ENCODE measurements at regions not wholly inside any gene's neighbourhood (a gene's known extent, or its start where the extent isn't known, plus 50 kb on each side); places are given as distances from the start of the nearest gene placed in this dataset.
A peak's percentile ranks its signal among the peaks of the same experiment; 100 is the strongest.

DNA sequence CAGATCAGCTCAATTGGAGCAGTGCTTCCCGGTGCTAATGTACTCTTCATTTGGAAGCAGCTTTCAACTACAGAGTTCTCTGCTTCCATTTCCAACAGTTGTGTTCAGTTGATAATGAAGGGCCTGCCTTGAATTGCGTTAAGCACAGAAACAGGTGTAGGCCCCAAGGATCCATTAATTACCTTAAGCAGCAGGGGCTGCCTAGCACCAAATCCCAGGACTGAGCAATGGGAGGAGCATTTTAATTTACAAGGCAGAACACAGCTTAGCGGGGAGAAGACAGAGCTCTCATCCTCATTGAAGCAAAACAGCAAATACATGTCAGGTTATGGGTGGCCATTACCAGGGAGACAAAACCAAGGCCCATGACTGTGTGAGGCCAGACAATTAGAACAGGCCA lies 349.6 kb downstream of the TFEC start:
- Histone ChIP-seq H3K79me2 (ENCODE audit: low read depth) (no peaks in the 10 kb centered on the region), H3K9me3 (ENCODE audit: insufficient read depth, low read depth) (no peaks in the 10 kb centered on the region), H4K20me1 (ENCODE audit: insufficient read depth) (no peaks in the 10 kb centered on the region), H3K4me1 (replicated peaks; ENCODE audit: insufficient read depth) (no peaks in the 10 kb centered on the region), H3K27ac (no peak overlapping the region), H3F3A (ENCODE audit: insufficient read depth, low read depth) (no peaks in the 10 kb centered on the region), H3K4me2 (no peak overlapping the region), H3K27me3 (ENCODE audit: insufficient read depth, low read depth) (no peaks in the 10 kb centered on the region), H2AFZ (no peak overlapping the region), H3K9me2 (ENCODE audit: insufficient read depth) (no peaks in the 10 kb centered on the region), H3K36me3 (ENCODE audit: low read depth) (no peaks in the 10 kb centered on the region), H3K4me3 (no peak overlapping the region)
- TF ChIP-seq EZH2 (IDR thresholded peaks at IDR 0.05; ENCODE audit: low read depth) (no peak), CTCF (conservative IDR thresholded peaks at IDR 0.05) (no peak)
- DNase-seq: no peak
- ChIA-PET POLR2A (ENCODE audit: unreplicated experiment) (no interaction called here), CTCF (interaction anchor here (1.0 kb wide), 1 partner anchor 170 kb away, joined by 3 read pairs; no protein-coding TSS in a partner anchor)
- intact Hi-C loops (cut with micrococcal nuclease; ENCODE audit: unreplicated experiment): loop anchor here (10.0 kb wide), 1 partner anchor 796 kb away; no protein-coding TSS in a partner anchor
- BruUV-seq (replicated peaks): no TSS peak

DNA sequence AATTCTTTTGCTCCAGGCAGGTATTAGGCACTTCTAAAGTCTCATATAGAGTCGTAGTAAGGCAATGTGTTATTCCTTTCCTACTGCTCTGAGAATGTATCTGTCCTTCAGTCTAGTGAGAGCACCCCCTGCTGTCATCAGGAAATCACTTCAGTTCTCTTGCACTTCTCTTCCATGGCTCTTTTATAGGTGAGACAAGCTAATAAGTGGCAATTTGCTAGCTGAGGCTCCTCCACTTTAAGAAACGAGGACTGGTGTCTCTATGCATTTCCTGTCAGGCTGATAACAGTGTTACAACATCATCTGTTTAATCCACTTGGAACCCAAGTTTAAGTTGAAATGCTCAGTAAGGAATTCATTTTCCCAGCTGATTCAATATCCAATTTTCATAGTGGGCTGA lies 350.6 kb downstream of the TFEC start:
- H3K4me3 ChIP-seq: no peak overlapping the region
- H3F3A ChIP-seq (ENCODE audit: insufficient read depth, low read depth): no peaks in the 10 kb centered on the region
- H3K9me2 ChIP-seq (ENCODE audit: insufficient read depth): no peaks in the 10 kb centered on the region
- intact Hi-C loops (cut with micrococcal nuclease; ENCODE audit: unreplicated experiment): loop anchor here (10.0 kb wide), 1 partner anchor 795 kb away; no protein-coding TSS in a partner anchor
- H3K4me1 ChIP-seq (replicated peaks; ENCODE audit: insufficient read depth): no peaks in the 10 kb centered on the region
- DNase-seq: no peak
- H3K27ac ChIP-seq: no peak overlapping the region
- TF ChIP-seq EZH2 (IDR thresholded peaks at IDR 0.05; ENCODE audit: low read depth) (no peak), CTCF (conservative IDR thresholded peaks at IDR 0.05) (peak; percentile 52; the same call in 1 of the 2 replicates)
- H3K4me2 ChIP-seq: no peak overlapping the region
- H3K79me2 ChIP-seq (ENCODE audit: low read depth): no peaks in the 10 kb centered on the region
- no peaks in the 10 kb centered on the region for H4K20me1 ChIP-seq (ENCODE audit: insufficient read depth)
- ChIA-PET CTCF (interaction anchor here (0.6 to 0.8 kb wide), 2 partner anchors 171 to 1604 kb away, joined by 3 to 4 read pairs; no protein-coding TSS in a partner anchor), POLR2A (ENCODE audit: unreplicated experiment) (interaction anchor here (0.7 kb wide), 1 partner anchor 1502 kb away, joined by 4 read pairs; no protein-coding TSS in a partner anchor)
- BruUV-seq (replicated peaks): no TSS peak
- no peaks in the 10 kb centered on the region for H3K36me3 ChIP-seq (ENCODE audit: low read depth)
- H3K27me3 ChIP-seq (ENCODE audit: insufficient read depth, low read depth): no peaks in the 10 kb centered on the region
- H3K9me3 ChIP-seq (ENCODE audit: insufficient read depth, low read depth): no peaks in the 10 kb centered on the region
- H2AFZ ChIP-seq: no peak overlapping the region

DNA sequence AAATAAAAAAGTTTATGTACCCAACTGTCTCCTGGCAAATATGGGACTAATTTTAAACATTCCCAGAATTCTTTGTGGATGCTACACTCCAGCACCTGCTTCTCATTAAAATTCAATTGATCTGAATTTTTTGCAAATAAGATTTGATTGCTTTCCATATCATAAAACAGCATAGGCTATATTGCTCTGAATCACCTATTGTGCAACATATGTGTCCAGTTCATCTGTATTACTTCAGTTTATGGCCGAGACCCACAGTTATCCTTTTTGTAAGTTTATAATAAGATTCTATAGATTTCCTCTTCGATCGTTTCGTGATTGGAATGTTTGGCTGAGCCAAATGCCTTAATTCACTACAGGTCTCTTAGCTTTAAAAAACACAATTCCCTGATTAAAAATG lies 351.1 kb downstream of the TFEC start:
- TF ChIP-seq CTCF (conservative IDR thresholded peaks at IDR 0.05): no peak
- TF ChIP-seq EZH2 (IDR thresholded peaks at IDR 0.05; ENCODE audit: low read depth): no peak
- H3K4me3 ChIP-seq: no peak overlapping the region
- H3K36me3 ChIP-seq (ENCODE audit: low read depth): no peaks in the 10 kb centered on the region
- no peaks in the 10 kb centered on the region for H3K27me3 ChIP-seq (ENCODE audit: insufficient read depth, low read depth)
- intact Hi-C loops (cut with micrococcal nuclease; ENCODE audit: unreplicated experiment): no loop called here
- no peaks in the 10 kb centered on the region for H3K9me2 ChIP-seq (ENCODE audit: insufficient read depth)
- H3K27ac ChIP-seq: no peak overlapping the region
- H3K4me1 ChIP-seq (replicated peaks; ENCODE audit: insufficient read depth): no peaks in the 10 kb centered on the region
- H4K20me1 ChIP-seq (ENCODE audit: insufficient read depth): no peaks in the 10 kb centered on the region
- no peak overlapping the region for H3K4me2 ChIP-seq
- ChIA-PET POLR2A (ENCODE audit: unreplicated experiment) (interaction anchor here (0.7 kb wide), 1 partner anchor 1501 kb away, joined by 4 read pairs; no protein-coding TSS in a partner anchor), CTCF (no interaction called here)
- no peaks in the 10 kb centered on the region for H3K79me2 ChIP-seq (ENCODE audit: low read depth)
- H3F3A ChIP-seq (ENCODE audit: insufficient read depth, low read depth): no peaks in the 10 kb centered on the region
- BruUV-seq (replicated peaks): no TSS peak
- no peak overlapping the region for H2AFZ ChIP-seq
- no peak for DNase-seq
- H3K9me3 ChIP-seq (ENCODE audit: insufficient read depth, low read depth): no peaks in the 10 kb centered on the region

All from PC-9 (cell line).